ENCODE measurements at regions not wholly inside any gene's neighbourhood (a gene's known extent, or its start where the extent isn't known, plus 50 kb on each side); places are given as distances from the start of the nearest gene placed in this dataset.

DNA sequence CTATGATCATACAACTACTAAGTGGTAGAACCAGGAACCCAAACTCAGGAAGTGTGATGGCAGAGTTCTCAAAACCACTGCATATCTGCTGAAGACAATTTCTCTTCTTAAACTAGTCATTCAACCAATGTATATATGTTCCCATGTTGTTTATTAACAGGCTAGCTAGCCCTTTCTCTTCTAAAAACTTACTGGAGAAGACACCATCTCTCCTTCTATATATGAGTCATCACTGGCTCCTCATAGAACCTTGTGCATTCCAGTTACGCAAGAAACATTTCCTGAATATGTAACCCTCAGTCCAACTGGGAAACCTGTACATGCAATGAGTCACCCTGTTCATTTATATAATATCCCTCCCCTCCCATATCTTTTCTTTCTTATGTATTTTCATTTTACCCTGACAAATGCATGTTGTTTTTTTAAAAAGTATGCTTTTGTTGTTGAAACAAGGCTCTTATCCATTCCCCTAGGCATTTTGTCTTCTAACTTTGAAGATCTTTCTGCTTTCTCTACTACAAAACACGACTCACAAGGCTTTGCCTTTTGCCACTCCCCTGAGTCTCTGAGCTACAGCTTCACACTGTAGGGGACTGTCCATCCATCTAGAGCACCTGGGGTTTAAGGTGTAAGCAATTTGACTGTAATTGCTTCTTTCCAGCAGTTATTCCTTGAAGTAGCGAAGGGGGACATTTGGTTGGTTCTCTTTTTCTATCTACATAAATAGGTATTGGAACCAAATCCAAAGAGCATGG lies 119.5 kb downstream of the ANXA1 start:
- Histone ChIP-seq H3K4me1 (no peaks in the 10 kb centered on the region), H3K36me3 (no peaks in the 10 kb centered on the region), H3K27me3 (no peaks in the 10 kb centered on the region), H3K9me3 (no peaks in the 10 kb centered on the region), H3K4me3 (no peak overlapping the region), H3K27ac (no peak overlapping the region)
- no peak for TF ChIP-seq CTCF (IDR thresholded peaks at IDR 0.05)
- intact Hi-C loops (cut with DNase I), result no loop called here
- ATAC-seq, result peak; percentile 82
- no peak for DNase-seq

GRCh38 chr9:73280113-73280512 lies 128.4 kb downstream of the ANXA1 start:
- Histone ChIP-seq H3K36me3 (no peaks in the 10 kb centered on the region), H3K9me3 (no peaks in the 10 kb centered on the region), H3K4me1 (no peaks in the 10 kb centered on the region), H3K27me3 (no peaks in the 10 kb centered on the region), H3K27ac (no peak overlapping the region), H3K4me3 (no peak overlapping the region)
- intact Hi-C loops (cut with DNase I), result no loop called here
- ATAC-seq (no peak), DNase-seq (no peak)
- no peak for TF ChIP-seq CTCF (IDR thresholded peaks at IDR 0.05)

GRCh38 chr9:73284377-73284776 lies 132.7 kb downstream of the ANXA1 start:
- H3K27me3 ChIP-seq, result no peaks in the 10 kb centered on the region
- no peak for DNase-seq
- intact Hi-C loops (cut with DNase I), result no loop called here
- ATAC-seq, result no peak
- no peak overlapping the region for H3K4me3 ChIP-seq
- H3K4me1 ChIP-seq, result no peaks in the 10 kb centered on the region
- H3K27ac ChIP-seq, result no peak overlapping the region
- H3K36me3 ChIP-seq, result no peaks in the 10 kb centered on the region
- TF ChIP-seq CTCF (IDR thresholded peaks at IDR 0.05), result no peak
- no peaks in the 10 kb centered on the region for H3K9me3 ChIP-seq

DNA sequence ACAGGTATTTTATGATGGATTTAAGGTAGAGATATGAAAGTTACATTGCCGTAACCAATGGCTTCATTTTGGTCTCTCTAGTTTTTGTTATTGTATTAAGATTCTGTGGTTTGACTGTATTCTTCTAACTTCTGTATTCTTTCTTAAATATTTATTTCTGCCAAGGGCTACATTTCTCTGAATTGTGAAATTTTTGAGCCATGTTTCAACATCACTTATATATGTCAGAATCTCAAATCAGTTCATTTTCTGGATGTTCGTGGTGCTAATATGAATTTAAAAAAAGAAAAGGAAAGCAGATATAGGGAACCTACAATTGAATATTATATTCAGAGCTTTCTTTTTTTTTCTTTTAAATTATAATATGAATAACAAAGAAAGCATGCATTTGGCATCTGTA lies 142.7 kb downstream of the ANXA1 start:
- no peak for ATAC-seq
- DNase-seq, result no peak
- Histone ChIP-seq H3K27me3 (no peaks in the 10 kb centered on the region), H3K9me3 (peaks cover 0 to 3% of the 10 kb centered on the region in 2 donors), H3K4me3 (no peak overlapping the region), H3K27ac (no peak overlapping the region), H3K36me3 (no peaks in the 10 kb centered on the region), H3K4me1 (no peaks in the 10 kb centered on the region)
- TF ChIP-seq CTCF (IDR thresholded peaks at IDR 0.05), result no peak
- intact Hi-C loops (cut with DNase I), result no loop called here

DNA sequence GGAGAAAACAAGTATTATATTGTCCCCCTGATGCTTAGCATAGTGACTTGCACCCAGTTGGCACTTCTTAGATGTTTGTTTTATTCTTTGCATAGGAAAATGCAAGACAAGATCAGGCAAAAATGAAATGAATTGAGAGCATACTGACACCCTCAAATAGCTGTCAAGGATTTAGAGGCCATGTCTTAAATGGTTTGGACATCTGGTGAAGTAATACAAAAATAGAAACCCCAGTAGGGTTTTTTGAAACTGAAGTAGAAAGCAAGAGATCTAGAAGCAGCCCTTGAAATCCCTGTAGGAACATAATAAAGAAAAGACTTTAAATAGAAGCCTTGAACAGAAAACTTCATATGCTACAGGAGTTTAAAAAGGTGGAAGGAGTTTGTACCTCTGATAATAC lies 174.3 kb downstream of the ANXA1 start:
- Histone ChIP-seq H3K27ac (no peak overlapping the region), H3K4me1 (no peaks in the 10 kb centered on the region), H3K27me3 (no peaks in the 10 kb centered on the region), H3K9me3 (no peaks in the 10 kb centered on the region), H3K4me3 (no peak overlapping the region), H3K36me3 (no peaks in the 10 kb centered on the region)
- intact Hi-C loops (cut with DNase I), result no loop called here
- ATAC-seq (no peak), DNase-seq (no peak)
- no peak for TF ChIP-seq CTCF (IDR thresholded peaks at IDR 0.05)

All from left lung (tissue), 4 donors.